ENCODE measurements at regions not wholly inside any gene's neighbourhood (a gene's known extent, or its start where the extent isn't known, plus 50 kb on each side); places are given as distances from the start of the nearest gene placed in this dataset.

DNA sequence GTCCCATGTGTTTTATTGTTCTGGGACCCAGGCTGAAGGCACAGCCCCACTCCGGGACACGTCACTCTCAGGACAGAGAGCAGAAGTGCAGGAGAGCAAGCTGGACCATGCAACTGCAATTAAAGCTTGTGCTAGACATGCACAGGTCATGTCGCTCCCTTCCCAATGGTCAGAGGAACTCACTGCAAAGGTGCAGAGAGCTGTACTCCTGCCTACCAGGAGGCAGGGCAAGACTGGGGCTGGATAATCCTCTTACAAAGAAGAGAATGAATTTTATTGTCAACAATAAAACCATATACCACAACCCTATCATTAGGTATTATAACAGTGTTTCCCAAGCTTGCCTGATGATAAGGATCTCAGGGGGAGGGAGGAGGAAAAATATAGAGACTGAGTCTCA is 74.0 kb upstream of the NEK6 start:
- TF ChIP-seq, protein P1, sequence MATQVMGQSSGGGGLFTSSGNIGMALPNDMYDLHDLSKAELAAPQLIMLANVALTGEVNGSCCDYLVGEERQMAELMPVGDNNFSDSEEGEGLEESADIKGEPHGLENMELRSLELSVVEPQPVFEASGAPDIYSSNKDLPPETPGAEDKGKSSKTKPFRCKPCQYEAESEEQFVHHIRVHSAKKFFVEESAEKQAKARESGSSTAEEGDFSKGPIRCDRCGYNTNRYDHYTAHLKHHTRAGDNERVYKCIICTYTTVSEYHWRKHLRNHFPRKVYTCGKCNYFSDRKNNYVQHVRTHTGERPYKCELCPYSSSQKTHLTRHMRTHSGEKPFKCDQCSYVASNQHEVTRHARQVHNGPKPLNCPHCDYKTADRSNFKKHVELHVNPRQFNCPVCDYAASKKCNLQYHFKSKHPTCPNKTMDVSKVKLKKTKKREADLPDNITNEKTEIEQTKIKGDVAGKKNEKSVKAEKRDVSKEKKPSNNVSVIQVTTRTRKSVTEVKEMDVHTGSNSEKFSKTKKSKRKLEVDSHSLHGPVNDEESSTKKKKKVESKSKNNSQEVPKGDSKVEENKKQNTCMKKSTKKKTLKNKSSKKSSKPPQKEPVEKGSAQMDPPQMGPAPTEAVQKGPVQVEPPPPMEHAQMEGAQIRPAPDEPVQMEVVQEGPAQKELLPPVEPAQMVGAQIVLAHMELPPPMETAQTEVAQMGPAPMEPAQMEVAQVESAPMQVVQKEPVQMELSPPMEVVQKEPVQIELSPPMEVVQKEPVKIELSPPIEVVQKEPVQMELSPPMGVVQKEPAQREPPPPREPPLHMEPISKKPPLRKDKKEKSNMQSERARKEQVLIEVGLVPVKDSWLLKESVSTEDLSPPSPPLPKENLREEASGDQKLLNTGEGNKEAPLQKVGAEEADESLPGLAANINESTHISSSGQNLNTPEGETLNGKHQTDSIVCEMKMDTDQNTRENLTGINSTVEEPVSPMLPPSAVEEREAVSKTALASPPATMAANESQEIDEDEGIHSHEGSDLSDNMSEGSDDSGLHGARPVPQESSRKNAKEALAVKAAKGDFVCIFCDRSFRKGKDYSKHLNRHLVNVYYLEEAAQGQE (IDR thresholded peaks at IDR 0.05; ENCODE audit: insufficient replicate concordance, low read depth): no peak
- TF ChIP-seq GABPA (IDR thresholded peaks at IDR 0.05; ENCODE audit: low read depth) (no peak), POLR2AphosphoS5 (IDR thresholded peaks at IDR 0.05; ENCODE audit: low read depth) (no peak)
- TF ChIP-seq, protein P2, sequence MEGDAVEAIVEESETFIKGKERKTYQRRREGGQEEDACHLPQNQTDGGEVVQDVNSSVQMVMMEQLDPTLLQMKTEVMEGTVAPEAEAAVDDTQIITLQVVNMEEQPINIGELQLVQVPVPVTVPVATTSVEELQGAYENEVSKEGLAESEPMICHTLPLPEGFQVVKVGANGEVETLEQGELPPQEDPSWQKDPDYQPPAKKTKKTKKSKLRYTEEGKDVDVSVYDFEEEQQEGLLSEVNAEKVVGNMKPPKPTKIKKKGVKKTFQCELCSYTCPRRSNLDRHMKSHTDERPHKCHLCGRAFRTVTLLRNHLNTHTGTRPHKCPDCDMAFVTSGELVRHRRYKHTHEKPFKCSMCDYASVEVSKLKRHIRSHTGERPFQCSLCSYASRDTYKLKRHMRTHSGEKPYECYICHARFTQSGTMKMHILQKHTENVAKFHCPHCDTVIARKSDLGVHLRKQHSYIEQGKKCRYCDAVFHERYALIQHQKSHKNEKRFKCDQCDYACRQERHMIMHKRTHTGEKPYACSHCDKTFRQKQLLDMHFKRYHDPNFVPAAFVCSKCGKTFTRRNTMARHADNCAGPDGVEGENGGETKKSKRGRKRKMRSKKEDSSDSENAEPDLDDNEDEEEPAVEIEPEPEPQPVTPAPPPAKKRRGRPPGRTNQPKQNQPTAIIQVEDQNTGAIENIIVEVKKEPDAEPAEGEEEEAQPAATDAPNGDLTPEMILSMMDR (IDR thresholded peaks at IDR 0.05; ENCODE audit: insufficient read depth, low read length): no peak
- H3K27ac ChIP-seq (replicated peaks): no peak overlapping the region
- H3K4me3 ChIP-seq (replicated peaks; ENCODE audit: insufficient read depth, low read length): no peak overlapping the region
- no peak for DNase-seq (ENCODE audit: low read depth in 1 of 2, low spot score in 1 of 2)
- no peaks in the 10 kb centered on the region for H3K27me3 ChIP-seq (ENCODE audit: insufficient read depth, poor library complexity, severe bottlenecking)

DNA sequence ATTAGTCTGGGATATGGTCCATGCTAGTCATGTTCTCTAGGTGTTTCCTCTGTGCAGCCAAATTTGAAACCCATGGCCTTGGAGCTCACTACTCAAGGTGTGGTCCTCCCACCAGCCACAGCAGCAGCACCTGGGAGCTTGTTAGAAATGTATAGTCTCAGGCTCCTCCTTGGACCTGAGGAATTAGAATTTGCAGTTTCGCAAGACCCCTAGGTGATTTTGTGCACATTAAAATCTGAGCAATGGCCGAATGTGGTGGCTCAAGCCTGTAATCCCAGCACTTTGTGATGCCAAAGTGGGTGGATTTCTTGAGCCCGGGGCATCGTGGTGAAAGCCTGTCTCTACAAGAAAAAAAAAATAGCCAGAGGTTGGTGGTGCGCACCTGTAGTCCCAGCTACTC is 72.3 kb upstream of the NEK6 start:
- no peak overlapping the region for H3K4me3 ChIP-seq (replicated peaks; ENCODE audit: insufficient read depth, low read length)

DNA sequence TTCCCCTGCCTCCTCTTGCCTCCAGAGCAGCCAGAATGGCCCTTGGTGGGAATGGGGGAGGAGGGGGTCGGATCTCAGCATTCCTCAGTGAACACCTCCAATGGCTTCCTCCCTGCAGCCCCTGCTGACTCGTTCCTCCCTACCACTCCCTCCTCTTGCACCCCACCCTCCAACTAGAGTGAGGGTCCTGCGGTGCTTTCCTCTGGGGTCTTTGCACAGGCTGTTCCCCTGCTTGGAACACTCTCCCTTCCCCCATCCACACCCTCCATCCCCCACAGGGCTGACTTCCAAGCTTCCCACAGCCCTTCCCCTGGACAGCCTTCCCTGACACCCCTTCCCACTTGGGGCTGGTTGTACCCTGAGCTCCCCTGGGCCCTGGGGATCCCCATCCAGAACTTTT is 70.4 kb upstream of the NEK6 start:
- DNase-seq (ENCODE audit: low read depth in 1 of 2, low spot score in 1 of 2): no peak
- Histone ChIP-seq H3K4me3 (replicated peaks; ENCODE audit: insufficient read depth, low read length) (no peak overlapping the region), H3K27ac (replicated peaks) (no peak overlapping the region), H3K27me3 (ENCODE audit: insufficient read depth, poor library complexity, severe bottlenecking) (no peaks in the 10 kb centered on the region)
- no peak for TF ChIP-seq POLR2AphosphoS5 (IDR thresholded peaks at IDR 0.05; ENCODE audit: low read depth)
- TF ChIP-seq, protein P1 (IDR thresholded peaks at IDR 0.05; ENCODE audit: insufficient replicate concordance, low read depth): no peak
- TF ChIP-seq, protein P2 (IDR thresholded peaks at IDR 0.05; ENCODE audit: insufficient read depth, low read length): no peak

More for the DNA sequence above, 72.3 kb upstream of the NEK6 start:
- TF ChIP-seq, protein P1 (IDR thresholded peaks at IDR 0.05; ENCODE audit: insufficient replicate concordance, low read depth): no peak
- Histone ChIP-seq H3K27ac (replicated peaks) (no peak overlapping the region), H3K27me3 (ENCODE audit: insufficient read depth, poor library complexity, severe bottlenecking) (no peaks in the 10 kb centered on the region)
- no peak for DNase-seq (ENCODE audit: low read depth in 1 of 2, low spot score in 1 of 2)
